DMS114 treated with DMSO at 0.1 percent for 48 hours (cell line): ENCODE measurements at regions not wholly inside any gene's neighbourhood (a gene's known extent, or its start where the extent isn't known, plus 50 kb on each side); places are given as distances from the start of the nearest gene placed in this dataset.

Experiments
- DNase-seq: peaks from one replicate; lab custom pipeline; 2025; ENCODE audit not compliant: unreplicated experiment; lab: John Stamatoyannopoulos, UW

- DNase-seq, result no peak
These were observed 103.4 kb downstream of the MED10 start for GRCh38 chr5:6274846-6275543.

DNA sequence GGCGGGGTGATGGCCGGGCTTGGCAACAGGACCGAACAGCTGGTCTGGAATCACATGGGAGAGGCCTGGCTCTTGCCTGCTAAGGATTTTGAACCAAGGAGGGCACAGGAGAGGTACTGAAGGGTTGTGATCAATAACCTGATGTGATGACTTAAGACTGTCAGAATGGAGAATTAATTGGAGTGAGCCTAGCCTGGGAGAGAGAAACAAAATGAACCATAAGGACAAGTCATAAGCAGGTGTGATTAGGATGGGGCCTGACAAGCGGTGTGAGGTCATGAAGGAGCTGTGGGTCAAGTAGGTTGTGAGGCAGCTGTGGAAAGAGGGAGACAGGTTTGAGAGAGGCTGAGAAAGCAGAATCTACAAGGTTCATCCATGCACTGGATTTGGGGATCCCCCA, 104.6 kb downstream of the MED10 start:
- DNase-seq, result no peak

GRCh38 chr5:6273090-6273735, 105.1 kb downstream of the MED10 start:
- DNase-seq, result no peak

DNA sequence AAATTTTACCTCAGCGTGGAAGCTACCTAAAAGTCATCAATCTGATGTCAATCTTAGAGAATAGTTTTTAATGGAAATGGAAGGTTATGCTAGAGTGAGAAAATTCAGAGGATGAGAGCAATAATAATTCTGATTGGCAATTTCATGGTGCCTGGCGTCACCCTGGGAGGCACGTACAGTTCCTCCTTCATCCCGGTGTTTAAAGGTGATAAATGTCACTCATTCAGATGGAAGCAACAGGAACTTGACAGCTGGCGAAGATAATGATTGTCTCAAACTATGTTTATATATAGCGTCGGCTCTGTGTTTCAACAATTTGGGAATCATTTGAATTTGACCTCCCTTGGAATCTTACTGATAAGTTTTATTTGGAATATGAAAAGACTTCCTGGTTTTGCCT, 108.4 kb downstream of the MED10 start:
- no peak for DNase-seq

- no peak for DNase-seq
These were observed 111.6 kb downstream of the MED10 start for GRCh38 chr5:6266671-6267197.

DNA sequence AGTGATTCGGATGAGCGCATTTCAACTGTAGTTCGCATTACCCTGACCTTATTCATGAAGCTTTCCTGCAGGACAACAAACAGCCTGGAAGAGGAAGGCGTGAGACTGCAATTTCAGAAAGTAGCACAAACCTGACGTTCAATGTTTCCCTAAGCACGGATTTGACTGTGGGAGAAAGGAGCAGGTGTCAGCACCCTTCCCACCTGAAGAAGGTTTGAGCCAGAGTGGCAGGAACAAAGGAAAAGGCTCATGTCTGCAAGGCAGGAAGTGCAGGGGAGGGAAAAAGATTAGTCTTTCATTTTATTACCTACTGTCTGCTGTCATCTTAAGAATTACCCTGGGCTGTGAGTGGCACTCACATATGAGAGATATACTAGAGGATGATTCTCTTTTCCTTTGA, 114.0 kb downstream of the MED10 start:
- DNase-seq, result no peak

DNA sequence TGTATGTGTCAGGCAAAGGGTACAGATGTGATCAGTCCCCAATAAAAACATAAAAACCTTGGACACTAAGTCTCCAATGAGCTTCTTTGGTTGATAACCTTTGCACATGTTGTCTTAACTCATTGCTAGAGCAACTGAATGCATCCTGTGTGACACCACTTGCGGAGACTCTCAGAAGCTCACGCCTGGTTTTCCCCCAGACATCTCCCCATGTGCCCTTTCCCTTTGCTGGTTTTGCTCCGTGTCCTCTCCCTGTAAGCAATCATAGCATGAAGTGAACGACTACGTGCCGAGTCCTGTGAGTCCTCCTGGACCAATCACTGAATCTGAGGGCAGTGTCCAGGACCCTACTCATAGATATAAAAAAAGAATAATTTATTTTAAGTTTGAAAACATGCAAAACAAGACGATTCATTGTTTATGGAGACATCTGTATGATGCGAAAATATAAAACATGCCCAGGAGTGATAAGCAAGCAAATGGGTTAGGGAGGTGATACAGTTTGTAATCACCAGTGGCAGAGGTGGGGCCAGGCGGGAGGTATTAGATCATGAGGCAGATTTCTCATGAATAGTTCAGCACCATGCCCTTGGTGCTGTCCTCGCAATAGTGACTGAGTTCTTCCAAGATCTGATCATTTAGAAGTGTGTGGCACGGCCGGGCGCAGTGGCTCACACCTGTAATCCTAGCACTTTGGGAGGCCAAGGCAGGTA, 115.5 kb downstream of the MED10 start:
- DNase-seq, result no peak

- DNase-seq, result no peak
These were observed 116.7 kb downstream of the MED10 start for GRCh38 chr5:6261668-6262067.

DNA sequence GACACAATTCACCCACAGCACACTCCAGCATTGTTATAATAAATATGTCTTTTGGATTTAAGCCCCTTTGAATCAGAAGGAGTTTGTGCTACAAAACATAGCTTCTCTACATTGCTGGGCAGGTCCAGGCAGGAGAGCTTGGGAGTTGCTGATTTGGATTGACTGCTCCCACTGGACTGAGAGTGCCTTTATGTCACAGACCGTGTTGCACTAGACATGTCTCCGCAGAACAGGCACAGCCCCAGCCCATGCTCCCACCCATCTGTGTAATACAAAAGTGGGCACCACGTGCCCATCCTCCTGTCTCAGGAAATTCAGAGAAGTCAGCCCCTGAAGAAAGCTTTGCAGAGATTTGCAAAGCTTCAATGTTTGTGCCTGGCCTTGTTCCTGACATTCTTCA, 117.1 kb downstream of the MED10 start:
- DNase-seq, result no peak

DNA sequence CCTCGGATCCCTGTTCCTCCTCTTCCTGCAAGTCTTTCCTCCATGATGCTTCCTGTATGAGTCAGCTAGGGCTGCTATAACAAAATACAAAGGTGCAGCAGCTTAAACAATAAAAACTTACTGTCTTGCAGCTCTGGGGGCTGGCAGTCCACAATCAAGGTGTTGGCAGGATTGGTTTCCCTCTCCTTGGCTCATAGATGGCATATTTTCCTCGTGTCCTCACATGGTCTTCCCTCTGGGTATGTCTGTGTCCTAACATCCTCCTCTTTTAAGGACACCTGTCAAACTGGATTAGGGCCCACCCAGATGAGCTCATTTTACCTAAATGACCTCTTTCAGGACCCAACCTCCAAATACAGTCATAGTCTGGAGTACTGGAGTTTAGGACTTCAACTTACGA, 117.5 kb downstream of the MED10 start:
- DNase-seq, result no peak

- no peak for DNase-seq
These were observed 121.4 kb downstream of the MED10 start for GRCh38 chr5:6256901-6257300.

- DNase-seq, result no peak
These were observed 122.4 kb downstream of the MED10 start for GRCh38 chr5:6255956-6256355.

DNA sequence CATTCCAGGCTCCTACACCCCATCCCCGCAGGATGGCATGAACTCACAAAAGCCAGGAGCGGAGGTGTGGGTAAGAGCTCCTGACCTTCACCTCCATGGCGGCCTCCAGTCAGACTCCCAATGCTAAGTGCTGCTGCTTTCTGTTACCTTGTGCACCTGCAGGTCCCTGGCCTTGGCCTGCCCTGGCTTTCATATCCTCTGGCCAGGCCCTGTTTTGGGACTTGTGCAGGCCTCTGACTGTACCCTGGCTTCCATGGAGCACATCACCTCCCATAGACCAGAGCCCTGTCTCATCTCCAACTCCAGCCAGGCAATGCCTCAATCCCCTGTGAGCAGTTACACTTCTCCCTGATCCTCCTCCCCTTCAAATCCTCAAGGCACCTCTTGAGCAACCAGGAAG, 124.5 kb downstream of the MED10 start:
- no peak for DNase-seq

DNA sequence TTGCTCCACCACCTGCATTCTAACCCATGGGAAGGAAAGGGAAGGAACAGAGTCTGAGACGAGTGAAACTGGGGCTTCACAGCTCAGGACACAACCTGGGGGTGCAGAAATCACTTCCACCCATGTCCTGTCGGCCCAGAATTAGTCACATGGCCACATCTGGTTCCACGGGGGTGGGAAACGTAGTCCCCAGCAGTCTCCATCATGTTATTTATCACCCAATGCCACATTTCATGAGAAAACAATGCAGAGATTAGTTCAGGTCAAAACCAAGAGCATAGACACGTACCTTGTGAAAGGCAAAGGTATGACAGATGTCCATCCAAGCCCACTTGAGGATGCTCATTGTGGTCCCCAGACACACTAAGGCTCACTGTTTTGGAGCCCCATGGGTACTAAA, 125.1 kb downstream of the MED10 start:
- no peak for DNase-seq

DNA sequence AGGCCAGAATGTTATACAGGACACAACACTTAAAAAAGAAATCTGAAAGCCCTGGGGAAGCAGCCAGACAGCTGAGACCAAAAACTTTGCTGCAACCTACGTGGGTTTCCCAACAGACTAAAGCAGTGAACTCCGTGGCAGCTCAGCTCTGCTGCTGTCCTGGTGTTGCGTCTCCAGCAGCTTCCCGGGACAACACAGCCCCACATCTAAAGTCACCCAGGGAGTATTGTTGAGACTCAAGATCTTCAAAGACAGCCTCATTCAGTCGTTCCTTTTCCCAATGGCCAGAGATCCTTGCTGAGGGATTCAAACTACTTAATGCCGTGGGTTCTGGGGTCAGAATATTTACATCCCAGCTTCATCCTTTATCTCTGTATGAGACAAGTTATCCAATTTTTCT, 125.8 kb downstream of the MED10 start:
- no peak for DNase-seq

DNA sequence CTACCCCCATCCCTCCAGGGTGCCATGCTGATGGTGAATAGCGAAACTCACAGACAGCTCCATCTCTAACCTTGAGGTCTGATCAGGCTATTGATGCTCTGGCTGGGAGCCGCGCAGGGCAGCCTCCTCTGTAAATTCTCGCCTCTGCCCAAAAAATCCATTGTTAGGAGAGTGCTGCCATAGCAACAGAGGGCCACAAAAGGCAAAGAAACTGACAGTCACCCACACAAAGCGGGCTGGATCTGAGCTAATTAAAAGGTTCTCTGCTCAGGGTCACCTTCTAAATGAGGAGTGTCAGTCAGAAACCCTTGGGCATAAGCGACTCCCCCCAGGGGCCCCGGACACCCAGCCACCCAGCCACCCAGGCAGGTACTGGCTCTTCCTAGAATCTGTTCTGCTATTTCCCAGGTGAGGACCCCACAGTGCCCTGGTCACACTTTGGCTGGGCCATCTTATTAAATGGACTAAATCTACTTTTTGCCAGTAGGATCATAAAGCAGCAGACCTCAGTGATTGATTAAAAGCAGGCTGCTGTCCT, 126.7 kb downstream of the MED10 start:
- no peak for DNase-seq

DNA sequence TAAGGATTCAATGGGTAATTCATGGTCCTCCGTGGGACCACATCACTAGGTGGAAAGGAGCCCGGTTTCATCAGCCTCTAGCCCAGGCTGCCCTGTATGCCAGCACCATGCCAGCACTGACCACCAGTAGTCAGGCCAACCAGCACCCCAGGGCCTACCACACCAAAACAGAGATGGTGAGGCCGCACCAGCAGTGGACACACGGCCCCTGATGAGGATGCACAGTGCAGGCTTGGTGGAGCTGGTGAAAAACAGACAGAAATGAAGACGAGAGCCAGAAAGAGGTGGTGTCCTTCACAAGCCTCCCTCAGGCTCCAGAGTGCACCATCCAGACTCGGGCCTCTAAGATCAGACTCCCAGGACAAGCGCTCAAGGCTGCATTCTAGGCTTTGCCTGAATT, 128.2 kb downstream of the MED10 start:
- no peak for DNase-seq

DNA sequence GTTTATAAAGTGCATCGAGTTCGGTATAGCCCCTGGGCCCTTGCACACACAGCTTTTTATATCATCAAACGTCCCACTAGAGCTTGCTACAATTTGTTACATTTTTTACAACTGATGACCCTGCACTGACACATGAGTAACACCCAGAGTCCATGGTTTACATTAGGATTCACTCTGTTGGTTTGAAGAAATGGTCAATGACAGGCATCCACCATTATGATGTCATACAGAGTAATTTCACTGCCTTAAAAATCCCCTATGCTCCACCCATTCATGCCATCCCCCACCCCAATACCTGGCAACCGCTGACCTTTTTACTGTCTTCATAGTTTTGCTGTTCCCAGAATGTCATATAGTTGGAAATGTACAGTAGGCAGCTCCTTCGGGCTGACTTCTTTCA, 130.2 kb downstream of the MED10 start:
- DNase-seq, result no peak

DNA sequence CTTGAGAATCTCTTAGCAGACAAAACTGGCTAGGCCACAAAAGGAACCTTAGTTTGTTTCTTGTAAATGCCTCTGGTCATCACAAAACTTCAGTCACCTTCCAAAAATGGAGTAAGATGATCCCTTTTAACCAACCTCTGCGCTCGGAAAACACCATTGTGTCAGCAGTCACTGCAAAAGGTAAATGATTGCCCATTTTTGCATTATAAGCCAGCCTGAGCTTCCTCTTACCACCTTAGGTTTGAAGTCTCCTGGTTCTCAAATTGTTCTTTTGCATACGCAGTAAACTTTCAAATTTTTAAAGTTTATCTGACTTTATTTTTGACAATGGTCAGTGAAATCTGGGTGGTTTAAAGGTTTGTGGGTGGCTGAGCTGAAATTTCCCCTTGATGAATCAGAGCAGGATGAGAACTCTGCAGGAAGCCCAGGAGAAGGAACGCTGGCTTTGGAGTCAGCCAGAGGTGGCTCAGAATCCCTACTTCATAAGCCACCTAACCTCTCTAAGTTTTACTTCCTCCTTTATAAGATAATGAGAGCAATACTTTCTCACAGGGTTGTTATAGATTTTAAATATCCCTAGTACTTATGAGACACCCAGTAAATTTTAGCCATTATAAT, 131.4 kb downstream of the MED10 start:
- no peak for DNase-seq

DNA sequence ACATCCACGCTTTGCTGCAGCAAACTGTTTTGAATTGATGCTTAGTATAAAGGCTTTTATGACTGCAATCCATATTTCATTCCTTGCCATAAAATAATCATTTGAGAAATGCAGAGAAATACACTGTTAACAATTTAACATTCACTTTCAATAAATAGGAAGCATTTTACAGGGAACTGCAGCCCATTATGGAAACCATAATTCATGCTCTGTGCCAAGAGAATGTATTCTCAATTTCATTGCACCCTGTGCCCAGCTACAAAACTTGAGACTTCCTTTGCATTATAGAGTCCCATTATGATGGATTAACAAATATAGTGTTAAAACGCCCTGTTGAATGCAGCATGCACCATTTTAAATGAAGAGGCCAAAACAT, 134.0 kb downstream of the MED10 start:
- no peak for DNase-seq

DNA sequence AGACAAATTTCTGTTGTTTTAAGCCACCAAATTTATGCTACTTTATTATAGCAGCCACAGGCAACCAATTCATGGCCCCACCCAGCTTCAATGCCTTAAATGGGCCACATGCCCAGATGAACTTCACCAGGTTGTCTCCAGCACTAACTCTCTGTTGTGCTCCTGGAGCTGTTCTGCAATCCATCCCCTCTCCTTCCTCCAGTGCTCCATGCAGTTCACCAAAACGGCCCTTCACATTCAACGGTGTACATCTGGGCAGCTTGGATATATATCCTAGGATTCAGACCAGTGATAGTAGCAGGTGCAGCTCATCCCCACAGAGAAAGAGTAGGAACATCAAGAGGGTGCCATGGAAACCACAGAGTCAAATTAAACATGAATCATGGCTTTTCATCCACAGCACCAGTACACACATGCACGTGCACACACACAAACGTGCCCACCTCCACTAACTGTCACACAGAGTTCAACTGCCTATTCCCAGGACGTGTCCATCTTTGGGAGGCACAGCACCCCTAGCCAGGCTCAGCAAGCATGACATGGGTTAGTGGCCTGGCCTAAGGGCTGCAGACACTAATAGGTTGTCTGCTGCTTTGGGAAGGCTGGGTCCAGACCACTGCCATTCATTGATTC, 134.5 kb downstream of the MED10 start:
- DNase-seq, result no peak
